Progenitor cell of endocrine pancreas (in vitro differentiated cells): ENCODE measurements at regions not wholly inside any gene's neighbourhood (a gene's known extent, or its start where the extent isn't known, plus 50 kb on each side); places are given as distances from the start of the nearest gene placed in this dataset.
"Not testable (repeated sequence)": the region's sequence is repeated elsewhere in the genome, so short reads cannot be mapped to it uniquely, and the experiment has no call there.

Source experiments
- DNase-seq: peaks from one replicate; pipeline ENCODE4 v3.0.0; 2021; ENCODE audit warnings: low spot score; ENCODE audit not compliant: unreplicated experiment
- H3K27ac Mint-ChIP-seq: 2 replicates; pipeline ENCODE4 v1.8.0; 2021; ENCODE audit warnings: mild to moderate bottlenecking, moderate library complexity, mixed read lengths
- H3K27me3 Mint-ChIP-seq: 2 replicates; pipeline ENCODE4 v1.8.0; 2021; ENCODE audit warnings: mixed read lengths
- H3K36me3 Mint-ChIP-seq: 2 replicates; pipeline ENCODE4 v1.8.0; 2022; ENCODE audit warnings: mixed read lengths; ENCODE audit not compliant: insufficient read depth
- H3K4me1 Mint-ChIP-seq: 2 replicates; pipeline ENCODE4 v1.8.0; 2021; ENCODE audit warnings: low read depth, mixed read lengths
- H3K4me3 Mint-ChIP-seq: 2 replicates; pipeline ENCODE4 v1.8.0; 2021; ENCODE audit warnings: low read depth, mild to moderate bottlenecking, moderate library complexity, mixed read lengths
- H3K9me3 Mint-ChIP-seq: 2 replicates; pipeline ENCODE4 v1.8.0; 2021; ENCODE audit warnings: low read depth, mixed read lengths
- CTCF ChIP-seq: fragments of 200-600 bp; sonication (generic); IDR thresholded peaks from one replicate; pipeline ENCODE4 v1.5.0; 2021; ENCODE audit warnings: antibody characterized with exemption, mild to moderate bottlenecking; ENCODE audit not compliant: unreplicated experiment

GRCh38 chr1:66460776-66461175 lies 73.2 kb upstream of the SGIP1 start:
- Mint-ChIP-seq H3K27me3 (peaks cover 62% of the 10 kb centered on the region), H3K4me1 (no peaks in the 10 kb centered on the region), H3K36me3 (peaks cover 1% of the 10 kb centered on the region), H3K9me3 (peaks cover 26% of the 10 kb centered on the region), H3K4me3 (no peak overlapping the region), H3K27ac (no peak overlapping the region)
- no peak for DNase-seq
- TF ChIP-seq CTCF = no peak

- H3K9me3 Mint-ChIP-seq = peaks cover 26% of the 10 kb centered on the region
- no peak for DNase-seq
- no peak for TF ChIP-seq CTCF
- H3K36me3 Mint-ChIP-seq = peaks cover 1% of the 10 kb centered on the region
- H3K27me3 Mint-ChIP-seq = peaks cover 61% of the 10 kb centered on the region
- H3K4me1 Mint-ChIP-seq = no peaks in the 10 kb centered on the region
- H3K4me3 Mint-ChIP-seq = no peak overlapping the region
- H3K27ac Mint-ChIP-seq = no peak overlapping the region
These were observed 71.6 kb upstream of the SGIP1 start for GRCh38 chr1:66462313-66462712.

- peaks cover 65% of the 10 kb centered on the region for H3K27me3 Mint-ChIP-seq
- no peak overlapping the region for H3K4me3 Mint-ChIP-seq
- DNase-seq = no peak
- H3K4me1 Mint-ChIP-seq = no peaks in the 10 kb centered on the region
- TF ChIP-seq CTCF = no peak
- H3K36me3 Mint-ChIP-seq = peaks cover 1% of the 10 kb centered on the region
- no peak overlapping the region for H3K27ac Mint-ChIP-seq
- peaks cover 26% of the 10 kb centered on the region for H3K9me3 Mint-ChIP-seq
These were observed 69.6 kb upstream of the SGIP1 start for GRCh38 chr1:66464351-66464750.

- Mint-ChIP-seq H3K4me3 (no peak overlapping the region), H3K27ac (no peak overlapping the region)
These were observed 69.2 kb upstream of the SGIP1 start for GRCh38 chr1:66464802-66465201.

GRCh38 chr1:66466695-66467094 lies 67.3 kb upstream of the SGIP1 start:
- H3K4me1 Mint-ChIP-seq, DNase-seq, H3K27ac Mint-ChIP-seq, H3K36me3 Mint-ChIP-seq, H3K4me3 Mint-ChIP-seq: not testable (repeated sequence)
- Mint-ChIP-seq H3K27me3 (peaks cover 47% of the 10 kb centered on the region), H3K9me3 (peaks cover 14% of the 10 kb centered on the region)

More at GRCh38 chr1:66464802-66465201, 69.2 kb upstream of the SGIP1 start:
- no peak for DNase-seq
- Mint-ChIP-seq H3K27me3 (peaks cover 64% of the 10 kb centered on the region), H3K9me3 (peaks cover 22% of the 10 kb centered on the region), H3K4me1 (no peaks in the 10 kb centered on the region), H3K36me3 (peaks cover 1% of the 10 kb centered on the region)
- TF ChIP-seq CTCF = no peak

- Mint-ChIP-seq H3K27me3 (peaks cover 54% of the 10 kb centered on the region), H3K27ac (no peak overlapping the region), H3K36me3 (no peaks in the 10 kb centered on the region), H3K9me3 (peaks cover 6% of the 10 kb centered on the region), H3K4me3 (no peak overlapping the region), H3K4me1 (no peaks in the 10 kb centered on the region)
- DNase-seq = no peak
- TF ChIP-seq CTCF = no peak
These were observed 65.2 kb upstream of the SGIP1 start for GRCh38 chr1:66468722-66469121.
